Tibial nerve (tissue), 4 donors: ENCODE measurements at regions not wholly inside any gene's neighbourhood (a gene's known extent, or its start where the extent isn't known, plus 50 kb on each side); places are given as distances from the start of the nearest gene placed in this dataset.

Experiments
- DNase-seq, 2 donors: peaks; one replicate each; pipeline ENCODE4 v3.0.0-alpha.2; 2019; ENCODE audit warnings: low spot score in 2 of 2
- H3K27ac ChIP-seq, 4 donors: fragments of 200-600 bp; sonication (generic) in 3 of 4; one replicate each; pipeline ENCODE4 v1.5.1; 2017 to 2019; ENCODE audit warnings: mild to moderate bottlenecking in 1 of 4
- H3K27me3 ChIP-seq, 2 donors: fragments of 200-600 bp; sonication (generic) in 1 of 2; one replicate each; pipeline versions ENCODE4 v1.5.1 to v1.6.0; 2017 to 2019
- H3K36me3 ChIP-seq, 3 donors: fragments of 200-600 bp; sonication (generic); one replicate each; pipeline ENCODE4 v1.5.1; 2018 to 2019
- H3K4me1 ChIP-seq, 4 donors: fragments of 200-600 bp; sonication (generic) in 3 of 4; one replicate each; pipeline ENCODE4 v1.5.1; 2017 to 2019
- H3K4me3 ChIP-seq, 4 donors: fragments of 200-600 bp; sonication (generic) in 3 of 4; one replicate each; pipeline ENCODE4 v1.5.1; 2017 to 2019; ENCODE audit warnings: mild to moderate bottlenecking in 1 of 4, moderate library complexity in 1 of 4
- H3K9me3 ChIP-seq, 4 donors: fragments of 200-600 bp; sonication (generic) in 3 of 4; one replicate each; pipeline ENCODE4 v1.5.1; 2017 to 2019
- CTCF ChIP-seq, 5 experiments: fragments of 200-600 bp in 3 of 5; fragments of 450-650 bp in 2 of 5; sonication (generic) in 3 of 5; IDR thresholded peaks; one replicate each; pipeline ENCODE4 v1.5.1; 2016 to 2019; ENCODE audit warnings: antibody characterized with exemption in 5 of 5, mild to moderate bottlenecking in 3 of 5, moderate library complexity in 2 of 5
- EP300 ChIP-seq, 2 donors: sonication (generic); formaldehyde crosslinking; IDR thresholded peaks; one replicate each; pipeline ENCODE4 v1.6.1; 2017; ENCODE audit warnings: antibody characterized with exemption in 2 of 2, mild to moderate bottlenecking in 1 of 2
- POLR2A ChIP-seq, 2 donors: fragments of 450-650 bp; IDR thresholded peaks; one replicate each; pipeline ENCODE4 v1.6.1; 2017; ENCODE audit warnings: antibody characterized with exemption in 2 of 2, mild to moderate bottlenecking in 2 of 2, moderate library complexity in 2 of 2
- WGBS, 2 donors: methylation state at CpG; one replicate each; pipeline ENCODE4 v1.1.5; 2018; 5-methylcytosine and 5-hydroxymethylcytosine counted together

- Histone ChIP-seq H3K36me3 (no peaks in the 10 kb centered on the region), H3K4me1 (no peaks in the 10 kb centered on the region), H3K9me3 (peaks cover 0 to 17% (median 0%) of the 10 kb centered on the region in 4 donors), H3K27me3 (no peaks in the 10 kb centered on the region), H3K27ac (no peak overlapping the region), H3K4me3 (no peak overlapping the region)
- TF ChIP-seq POLR2A (IDR thresholded peaks at IDR 0.05) (no peak), CTCF (IDR thresholded peaks at IDR 0.05) (no peak), EP300 (IDR thresholded peaks at IDR 0.05) (no peak)
- DNase-seq = no peak
- 70 to 72% methylated on average over 2 of the region's 2 CpGs for WGBS, 2 donors
Measured at GRCh38 chr13:90740099-90740498, 607.4 kb upstream of the MIR17HG start.

GRCh38 chr13:90742381-90742780 lies 605.1 kb upstream of the MIR17HG start:
- TF ChIP-seq POLR2A (IDR thresholded peaks at IDR 0.05) (no peak), CTCF (IDR thresholded peaks at IDR 0.05) (no peak), EP300 (IDR thresholded peaks at IDR 0.05) (no peak)
- no peak overlapping the region for H3K27ac ChIP-seq
- H3K27me3 ChIP-seq = no peaks in the 10 kb centered on the region
- H3K36me3 ChIP-seq = no peaks in the 10 kb centered on the region
- H3K4me1 ChIP-seq = no peaks in the 10 kb centered on the region
- H3K4me3 ChIP-seq = no peak overlapping the region
- no peak for DNase-seq
- H3K9me3 ChIP-seq = peaks cover 0 to 3% (median 0%) of the 10 kb centered on the region in 4 donors

- Histone ChIP-seq H3K4me3 (no peak overlapping the region), H3K27me3 (no peaks in the 10 kb centered on the region), H3K4me1 (no peaks in the 10 kb centered on the region), H3K36me3 (no peaks in the 10 kb centered on the region), H3K27ac (no peak overlapping the region), H3K9me3 (no peaks in the 10 kb centered on the region)
- DNase-seq = no peak
- TF ChIP-seq EP300 (IDR thresholded peaks at IDR 0.05) = no peak
- no peak for TF ChIP-seq POLR2A (IDR thresholded peaks at IDR 0.05)
- no peak for TF ChIP-seq CTCF (IDR thresholded peaks at IDR 0.05)
- 81 to 95% methylated on average over 3 of the region's 3 CpGs for whole genome bisulfite sequencing, 2 donors
Measured at GRCh38 chr13:90746230-90746629, 601.3 kb upstream of the MIR17HG start.

- Histone ChIP-seq H3K4me3 (no peak overlapping the region), H3K27me3 (no peaks in the 10 kb centered on the region), H3K4me1 (no peaks in the 10 kb centered on the region), H3K36me3 (no peaks in the 10 kb centered on the region), H3K27ac (no peak overlapping the region), H3K9me3 (no peaks in the 10 kb centered on the region)
- DNase-seq = no peak
- TF ChIP-seq CTCF (IDR thresholded peaks at IDR 0.05) (no peak), POLR2A (IDR thresholded peaks at IDR 0.05) (no peak), EP300 (IDR thresholded peaks at IDR 0.05) (no peak)
- 83 to 90% methylated on average over 4 of the region's 4 CpGs for WGBS, 2 donors
Measured at GRCh38 chr13:90750021-90750420, 597.5 kb upstream of the MIR17HG start.

- Histone ChIP-seq H3K9me3 (no peaks in the 10 kb centered on the region), H3K27me3 (no peaks in the 10 kb centered on the region), H3K4me3 (no peak overlapping the region), H3K27ac (no peak overlapping the region), H3K4me1 (no peaks in the 10 kb centered on the region), H3K36me3 (no peaks in the 10 kb centered on the region)
- WGBS, 2 donors = 16 to 21% methylated on average over 1 of the region's 1 CpG
- no peak for TF ChIP-seq EP300 (IDR thresholded peaks at IDR 0.05)
- no peak for TF ChIP-seq POLR2A (IDR thresholded peaks at IDR 0.05)
- TF ChIP-seq CTCF (IDR thresholded peaks at IDR 0.05) = no peak
- DNase-seq = no peak
Measured at GRCh38 chr13:90751026-90751425, 596.5 kb upstream of the MIR17HG start.
